Myocyte (in vitro differentiated cells): ENCODE measurements at regions not wholly inside any gene's neighbourhood (a gene's known extent, or its start where the extent isn't known, plus 50 kb on each side); places are given as distances from the start of the nearest gene placed in this dataset.

Source experiments
- DNase-seq: peaks from one replicate; pipeline ENCODE4 v3.0.0-alpha.2; 2012; ENCODE audit warnings: low read depth

DNA sequence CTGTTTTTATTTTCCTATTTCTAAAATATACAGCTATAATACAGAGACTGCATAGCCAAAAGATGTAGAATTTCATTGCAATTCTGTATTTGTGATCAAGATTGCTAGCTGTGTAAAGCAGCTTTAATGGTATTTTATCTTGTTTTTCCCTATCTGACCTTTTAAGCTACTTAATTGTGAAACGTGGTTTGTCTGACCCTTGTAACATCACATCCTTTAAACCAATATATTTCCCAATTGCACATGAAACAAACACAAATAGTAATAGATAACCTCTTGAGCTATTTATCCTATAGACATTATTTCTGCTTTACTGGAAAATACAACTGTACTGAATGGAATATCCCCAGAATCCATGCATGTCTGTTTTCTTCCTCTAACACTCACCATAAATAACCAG is 112.2 kb upstream of the PLPPR4 start:
- no peak for DNase-seq

DNA sequence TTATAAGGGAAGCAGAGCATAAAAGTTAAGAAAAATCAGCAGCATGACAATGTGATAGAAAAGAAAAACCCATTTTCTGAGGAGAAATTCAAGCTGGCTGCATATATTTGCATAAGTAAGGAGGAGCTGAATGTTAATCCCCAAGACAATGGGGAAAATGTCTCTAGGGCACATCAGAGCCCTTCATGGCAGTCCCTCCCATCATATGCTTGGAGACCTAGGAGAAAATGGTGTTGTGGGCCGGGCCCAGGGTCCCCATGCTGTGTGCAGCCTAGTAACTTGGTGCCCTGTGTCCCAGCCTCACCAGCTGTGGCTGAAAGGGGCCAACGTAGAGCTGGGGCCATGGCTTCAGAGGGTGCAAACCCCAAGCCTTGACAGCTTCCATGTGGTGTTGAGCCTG is 100.6 kb upstream of the PLPPR4 start:
- DNase-seq, result no peak

DNA sequence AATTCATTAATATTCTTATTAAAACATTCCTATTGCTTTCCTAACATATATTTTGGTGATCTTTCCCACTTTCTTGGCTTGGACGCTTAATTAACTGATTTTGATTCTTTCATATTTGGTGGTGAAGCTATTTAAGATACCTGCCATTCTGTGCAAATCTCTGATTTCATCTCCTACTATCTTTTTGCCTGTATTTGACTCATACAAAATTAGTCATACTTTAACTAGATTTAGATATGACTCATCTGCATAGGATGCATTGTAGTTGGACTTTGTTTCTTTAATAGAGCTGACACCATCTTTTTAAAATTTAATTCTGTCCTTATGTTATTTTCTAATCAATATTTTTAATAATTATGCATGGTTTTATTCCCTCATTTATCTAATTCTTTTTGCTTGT is 93.8 kb upstream of the PLPPR4 start:
- no peak for DNase-seq

DNA sequence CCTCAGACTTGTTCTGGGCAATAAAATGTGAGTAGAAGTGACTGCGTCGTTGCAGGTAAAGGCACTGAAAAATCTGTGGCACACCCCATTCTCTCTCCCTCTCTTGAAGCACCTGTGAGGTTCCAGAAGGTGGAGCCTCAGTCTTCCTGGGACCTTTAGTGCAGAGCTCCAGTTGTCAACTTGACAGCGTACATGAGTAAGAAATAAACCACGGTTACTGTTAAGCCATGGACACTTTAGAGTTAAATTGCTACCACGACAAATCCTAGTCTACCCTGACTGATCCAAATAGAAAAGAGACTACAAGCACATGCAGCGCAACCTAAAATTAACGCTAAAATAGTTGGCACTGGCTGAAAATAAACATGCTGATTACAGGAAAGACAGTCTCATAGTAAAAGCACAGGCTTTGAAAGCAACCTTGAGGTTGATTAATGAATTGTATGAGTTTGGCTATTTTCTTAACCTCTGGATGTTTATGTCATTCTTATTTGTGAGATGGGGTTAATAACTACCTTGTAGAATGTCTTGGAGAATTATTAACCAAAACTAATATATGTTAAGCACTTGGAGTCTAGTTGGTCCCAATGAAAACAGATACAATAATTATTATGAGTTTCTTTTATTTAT is 93.0 kb upstream of the PLPPR4 start:
- DNase-seq, result no peak

DNA sequence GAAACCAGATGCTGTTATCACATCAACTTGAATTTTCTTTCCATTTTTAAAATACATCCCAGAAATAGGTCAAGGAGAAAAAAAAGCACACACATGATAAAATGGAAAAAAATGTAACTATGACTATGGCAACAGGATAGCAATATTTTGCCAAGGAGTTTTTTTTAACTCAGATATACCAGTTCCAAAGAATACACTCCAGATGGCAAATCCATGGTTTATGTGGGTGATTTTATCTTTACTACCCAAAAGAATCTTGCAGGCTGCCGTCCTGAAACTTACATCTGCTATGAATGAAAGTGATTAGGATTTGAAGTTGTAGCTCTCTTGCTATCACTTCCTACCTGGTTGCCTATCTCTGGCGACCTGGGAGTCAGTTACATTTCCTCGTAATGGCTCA is 91.0 kb upstream of the PLPPR4 start:
- no peak for DNase-seq

DNA sequence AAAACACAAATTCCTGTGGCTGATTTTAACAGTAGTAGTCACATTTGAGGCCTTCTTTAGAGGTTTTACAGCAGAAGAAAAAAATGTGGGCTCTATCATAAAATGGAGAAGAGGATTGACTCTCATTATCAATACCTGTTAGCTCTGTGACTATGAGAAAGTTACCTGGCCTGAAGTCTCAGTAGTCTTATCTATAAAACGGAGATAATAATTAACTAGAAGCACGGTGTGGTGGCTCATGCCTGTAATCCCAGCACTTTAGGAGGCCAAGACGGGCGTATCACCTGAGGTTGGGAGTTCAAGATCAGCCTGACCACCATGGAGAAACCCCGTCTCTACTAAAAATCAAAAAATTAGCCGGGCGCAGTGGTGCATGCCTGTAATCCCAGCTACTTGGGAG is 90.4 kb upstream of the PLPPR4 start:
- no peak for DNase-seq

DNA sequence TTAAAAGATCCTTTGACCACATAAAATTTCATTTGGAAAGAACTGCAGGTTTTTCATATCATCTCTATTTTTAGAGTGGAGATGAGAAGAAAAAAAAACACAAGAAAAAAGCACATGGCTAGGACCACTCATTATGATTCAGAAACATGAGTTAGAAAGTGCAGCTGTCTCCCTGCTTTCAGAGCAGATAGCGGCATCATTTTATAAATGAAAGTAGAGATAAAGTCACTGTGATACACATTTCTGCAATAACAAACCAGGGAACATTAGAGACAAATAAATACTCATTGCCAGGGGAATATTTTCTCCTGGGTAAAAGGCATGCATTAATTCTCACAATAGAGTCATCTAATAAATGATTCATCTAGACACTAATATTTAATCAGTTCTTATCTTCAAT is 87.5 kb upstream of the PLPPR4 start:
- peak; percentile 55 for DNase-seq

DNA sequence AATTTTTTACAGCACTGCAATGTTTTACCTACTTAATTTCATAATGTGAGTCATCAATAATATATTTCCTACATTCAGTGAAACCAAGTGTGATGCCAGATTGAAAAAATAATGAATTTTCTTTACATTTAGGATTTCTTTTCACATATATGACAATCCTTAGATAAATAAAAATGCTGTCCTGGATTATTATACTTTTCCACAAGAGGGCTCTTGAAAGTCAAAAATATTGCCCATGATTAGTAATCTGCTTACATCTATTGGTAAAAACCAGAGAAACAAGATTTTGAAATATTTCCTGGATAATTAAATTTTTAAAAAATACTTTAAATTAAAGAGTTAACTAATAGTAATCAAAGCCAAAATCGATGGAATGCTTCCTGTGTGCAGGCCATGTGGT is 86.8 kb upstream of the PLPPR4 start:
- no peak for DNase-seq

DNA sequence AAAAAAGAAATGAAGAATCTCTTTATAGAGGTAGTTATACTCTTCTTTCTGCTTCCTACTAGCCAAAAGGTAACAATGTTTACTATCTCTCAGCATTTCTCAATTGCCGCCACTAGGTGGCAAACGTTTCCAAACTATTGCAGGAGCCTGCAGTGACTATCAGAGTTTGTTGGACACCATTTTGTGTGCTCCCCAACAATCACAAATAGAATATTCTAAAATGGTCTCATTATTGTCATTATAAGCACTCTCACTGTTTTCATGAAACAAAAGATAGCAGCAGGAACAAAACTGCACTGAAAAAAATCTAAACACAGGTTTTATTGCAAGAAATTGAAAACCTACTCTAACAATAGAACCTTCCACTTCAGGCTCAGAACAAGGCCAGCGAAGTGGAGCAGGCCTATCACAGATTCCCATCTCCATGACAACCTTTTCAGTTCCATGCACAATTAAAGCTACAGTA is 83.9 kb upstream of the PLPPR4 start:
- DNase-seq, result peak; percentile 88

DNA sequence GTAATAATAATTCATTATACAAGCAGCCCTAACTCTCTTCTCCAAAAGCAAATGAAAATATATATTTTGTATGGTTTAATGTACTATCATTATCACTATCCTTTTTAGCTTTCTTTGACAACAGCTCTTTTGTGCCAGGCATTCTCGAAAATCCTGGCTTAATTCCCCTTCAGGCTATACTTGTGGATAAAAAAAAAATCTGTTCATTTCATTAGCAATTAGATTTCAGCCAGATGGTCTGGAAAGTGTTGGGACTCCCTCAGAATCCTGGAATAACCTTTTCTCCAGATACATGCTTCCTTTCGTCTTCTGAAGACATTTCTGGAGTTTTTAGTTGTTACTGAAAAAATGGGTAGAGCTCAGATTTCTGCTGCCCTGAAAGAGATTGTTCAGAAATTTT is 83.4 kb upstream of the PLPPR4 start:
- DNase-seq, result no peak

DNA sequence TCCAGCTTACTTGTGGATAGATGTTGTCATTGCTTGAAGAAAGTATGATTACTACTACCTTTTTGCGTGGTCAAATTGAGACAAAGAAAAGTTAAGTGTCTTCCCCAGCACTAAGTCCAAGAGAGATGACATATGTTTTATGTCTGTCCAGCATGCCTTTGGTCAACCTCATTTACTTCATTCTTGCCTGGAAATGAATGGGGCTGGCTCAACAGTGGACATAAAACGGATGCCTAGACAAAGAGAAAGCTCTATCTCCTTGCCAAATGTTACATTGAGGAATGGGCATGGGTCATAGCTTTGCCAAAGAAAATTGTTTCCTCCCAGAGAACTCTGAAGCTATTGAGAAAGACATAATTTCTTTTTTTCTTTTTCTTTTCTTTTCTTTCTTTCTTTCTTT is 82.4 kb upstream of the PLPPR4 start:
- DNase-seq, result no peak

DNA sequence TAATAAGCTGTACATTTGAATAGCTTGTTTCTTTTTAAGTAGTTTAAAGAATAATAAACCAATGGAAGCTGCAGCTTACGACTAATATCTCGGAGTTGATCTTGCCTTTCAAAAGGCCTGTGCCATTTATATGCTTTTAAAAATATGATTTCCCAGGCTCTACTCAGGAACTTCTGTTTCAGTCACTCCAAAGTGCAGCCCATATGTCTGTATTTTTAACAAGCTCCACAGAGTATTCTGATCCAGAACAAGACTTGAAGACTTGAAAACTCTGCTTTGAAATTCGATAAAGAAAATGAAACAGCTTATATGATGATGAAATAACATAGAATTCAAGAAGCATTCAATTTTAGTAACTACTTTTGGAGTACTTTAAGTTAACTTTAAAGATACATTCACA is 79.1 kb upstream of the PLPPR4 start:
- DNase-seq, result no peak

DNA sequence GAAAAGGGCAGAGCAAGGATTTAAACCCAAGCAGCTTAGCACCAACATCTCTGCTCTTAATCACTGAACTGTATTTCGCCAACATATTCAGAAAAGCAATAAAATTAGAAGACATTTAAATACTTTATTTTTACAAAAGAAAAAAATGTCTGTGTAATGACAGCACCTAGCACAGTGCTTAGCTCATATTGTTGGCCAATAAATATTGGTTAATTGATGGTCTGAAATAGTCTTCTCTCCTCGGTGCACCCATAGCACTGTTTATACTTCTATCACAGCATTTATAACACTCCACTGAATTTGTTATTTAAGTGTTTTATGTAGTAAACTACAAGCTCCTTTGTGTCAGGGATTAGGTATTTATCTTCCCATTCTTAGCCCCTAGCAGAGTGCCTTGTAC is 70.9 kb upstream of the PLPPR4 start:
- DNase-seq, result no peak

DNA sequence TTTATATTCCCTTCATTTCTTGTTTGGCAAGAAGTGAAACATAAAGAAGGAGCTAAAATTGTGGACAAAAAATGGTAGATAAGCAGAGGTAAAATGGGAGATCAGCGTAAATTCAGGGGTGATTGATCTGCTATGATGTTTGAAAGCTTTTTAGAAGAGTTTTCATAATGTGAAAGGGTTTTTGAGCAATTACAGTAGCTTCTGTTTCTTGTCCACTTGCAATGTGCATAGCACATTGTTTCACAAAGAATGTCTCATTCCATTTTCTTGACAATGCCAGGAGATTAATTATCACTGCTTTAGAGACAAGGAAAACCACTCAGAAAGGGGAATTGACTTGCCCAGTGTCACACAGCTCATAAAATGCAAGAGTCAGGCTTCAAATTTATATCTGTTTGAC is 65.9 kb upstream of the PLPPR4 start:
- DNase-seq, result no peak

DNA sequence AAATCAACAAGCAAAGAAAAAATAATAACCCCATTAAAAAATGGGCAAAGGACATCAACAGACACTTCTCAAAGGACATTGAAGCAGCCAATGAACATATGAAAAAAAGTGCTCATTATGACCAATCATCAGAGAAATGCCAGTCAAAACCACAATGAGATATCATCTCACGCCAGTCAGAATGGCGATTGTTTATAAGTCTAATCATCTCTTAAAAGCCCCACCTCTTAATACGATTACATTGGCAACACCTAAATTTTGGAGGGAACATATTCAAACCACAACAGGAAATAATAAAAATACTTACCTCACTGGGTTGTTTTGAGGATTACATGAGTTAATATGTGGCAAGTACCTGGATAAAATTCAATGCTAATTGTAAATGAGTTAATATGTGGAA is 57.1 kb upstream of the PLPPR4 start:
- DNase-seq, result no peak
